Right ventricle myocardium superior (tissue), 1 donor: ENCODE measurements at regions not wholly inside any gene's neighbourhood (a gene's known extent, or its start where the extent isn't known, plus 50 kb on each side); places are given as distances from the start of the nearest gene placed in this dataset.

Experiments used
- ATAC-seq: fragments of 200-7000 bp; cut with Tn5 transposase; one replicate; pipeline ENCODE4 v1.9.1; 2020; ENCODE audit warnings: mild to moderate bottlenecking; ENCODE audit not compliant: poor library complexity
- DNase-seq: peaks from one replicate; pipeline ENCODE4 v3.0.0-alpha.2; 2020
- intact Hi-C: fragments of 100-400 bp; cut with DNase I; formaldehyde crosslinking; loops from one replicate; pipeline ENCODE4 v1.11.2; 2022
- donor health status: DM: no; HTN: yes; CAD: no; lungs with severe emphysema.

DNA sequence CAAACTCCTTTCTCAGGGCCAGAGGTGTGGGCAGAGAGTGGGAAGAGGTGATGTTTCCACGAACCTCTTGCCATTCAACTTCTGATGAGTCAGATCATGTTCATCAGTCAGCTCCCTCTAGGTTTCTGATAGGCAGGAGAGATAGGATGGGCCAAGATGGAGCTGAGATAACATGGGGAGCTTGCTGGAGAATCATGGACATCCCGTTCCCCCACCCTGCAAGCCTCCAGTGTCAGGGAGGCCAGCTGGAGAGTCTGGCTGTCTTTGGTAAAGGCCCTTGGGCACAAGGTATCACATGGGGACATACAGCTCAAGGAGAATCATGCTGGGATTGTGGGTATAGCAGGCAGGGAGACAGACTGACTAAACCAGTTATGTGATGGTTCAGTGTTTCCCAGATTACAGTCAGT, 136.0 kb upstream of the IRX3 start:
- intact Hi-C loops = no loop called here
- DNase-seq (no peak), ATAC-seq (peak; percentile 38)

DNA sequence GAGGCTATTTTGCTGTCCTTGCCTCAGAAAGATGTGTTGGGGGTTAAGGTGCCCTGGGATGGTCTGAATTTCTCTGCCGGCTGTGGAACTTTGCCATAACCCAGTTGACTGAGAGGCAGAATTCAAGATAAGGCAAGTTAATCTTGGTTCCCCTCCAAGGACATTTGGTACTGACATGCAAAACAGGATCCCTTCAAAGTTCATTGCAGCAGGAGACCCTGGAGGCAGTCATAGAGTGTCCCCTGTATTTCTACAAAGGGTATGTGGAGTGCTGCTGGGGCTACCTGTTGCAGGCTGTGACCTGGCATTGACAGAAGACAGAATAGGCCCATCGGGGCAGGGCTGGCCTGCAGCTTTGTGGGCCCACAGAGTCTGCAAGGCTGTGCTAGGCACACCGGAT, 135.6 kb upstream of the IRX3 start:
- peak; percentile 90 for ATAC-seq

DNA sequence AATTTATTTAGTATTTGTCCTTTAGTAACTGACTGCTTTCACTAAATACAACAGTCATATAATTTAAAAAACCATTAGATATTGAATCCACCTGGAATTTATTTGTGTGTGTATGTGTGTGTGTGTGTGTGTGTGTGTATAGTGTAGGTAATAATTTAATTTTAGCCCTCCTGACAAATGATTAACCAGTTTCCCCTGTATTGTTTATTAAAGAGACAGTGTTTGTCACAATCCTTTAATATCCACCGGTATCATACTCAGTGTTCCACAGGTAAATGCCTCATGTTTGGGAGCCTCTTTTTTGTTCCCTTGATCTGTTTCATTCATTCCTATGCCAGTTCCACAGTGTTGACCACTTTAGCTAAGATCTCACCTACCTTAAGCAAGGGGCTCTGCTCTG, 134.6 kb upstream of the IRX3 start:
- DNase-seq (no peak), ATAC-seq (no peak)
- intact Hi-C loops = no loop called here

More for the DNA sequence above, 135.6 kb upstream of the IRX3 start:
- intact Hi-C loops = no loop called here
- no peak for DNase-seq

DNA sequence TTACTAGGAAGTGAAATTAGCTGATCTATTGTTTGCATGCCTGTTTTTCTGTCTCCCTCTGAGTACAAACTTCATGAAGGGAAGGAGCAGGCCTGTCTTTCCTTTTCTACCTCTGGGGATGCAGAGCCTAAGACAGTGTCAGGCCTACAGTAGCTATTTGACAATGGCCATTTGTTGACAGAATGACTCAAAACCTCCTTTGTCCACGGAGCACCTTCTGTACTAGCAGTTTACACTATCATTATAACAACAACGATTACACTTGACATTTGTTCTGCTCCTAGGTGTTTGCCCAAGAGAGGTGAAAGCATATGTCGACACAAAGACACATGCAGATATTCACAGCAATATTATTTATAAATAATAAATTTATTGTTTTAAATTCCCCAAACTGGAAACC, 132.3 kb upstream of the IRX3 start:
- ATAC-seq (no peak), DNase-seq (no peak)
- intact Hi-C loops = loop anchor here (10.0 kb wide), 1 partner anchor 134 kb away; the partner anchor contains the start of gene IRX3

DNA sequence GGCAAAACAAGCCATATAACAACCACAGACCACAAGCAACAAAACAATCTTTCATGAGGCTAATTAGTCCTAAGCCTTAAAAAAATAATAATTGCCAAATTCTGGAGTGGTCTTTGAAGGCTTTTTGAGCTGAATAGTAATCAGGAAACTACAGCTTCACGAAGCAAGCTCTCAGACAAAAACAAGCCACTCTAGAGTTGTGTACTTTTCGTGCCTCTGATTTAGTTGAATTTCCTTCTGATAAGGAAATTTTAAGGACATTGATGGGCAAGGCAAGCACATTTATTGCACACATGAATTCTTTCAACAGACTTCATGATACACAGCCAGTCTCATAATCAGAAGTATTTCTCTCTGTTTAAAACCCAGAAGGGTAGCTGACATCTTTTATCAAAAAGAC, 130.8 kb upstream of the IRX3 start:
- ATAC-seq (no peak), DNase-seq (no peak)
- intact Hi-C loops = loop anchor here (10.0 kb wide), 1 partner anchor 133 kb away; the partner anchor contains the start of gene IRX3

DNA sequence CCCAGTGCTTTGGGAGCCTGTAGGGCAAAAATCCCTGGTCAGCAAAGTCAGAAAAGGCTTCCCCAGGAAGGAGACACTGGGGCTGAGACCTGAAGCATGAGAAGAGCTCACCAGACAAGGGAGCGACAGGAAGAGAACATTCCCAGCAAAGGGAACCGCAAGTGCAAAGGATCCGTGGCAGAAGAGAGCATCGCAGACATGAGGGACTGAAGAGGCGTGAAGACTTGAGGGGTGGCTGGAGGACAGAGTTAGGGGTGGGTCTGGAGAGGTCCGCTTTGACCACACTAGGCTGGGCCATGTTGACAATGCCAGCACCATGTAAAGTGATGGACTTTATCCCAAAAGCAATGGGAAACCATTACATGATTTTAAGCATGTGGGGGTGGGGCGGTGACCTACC, 128.1 kb upstream of the IRX3 start:
- intact Hi-C loops = loop anchor here (10.0 kb wide), 1 partner anchor 130 kb away; the partner anchor contains the start of gene IRX3

DNA sequence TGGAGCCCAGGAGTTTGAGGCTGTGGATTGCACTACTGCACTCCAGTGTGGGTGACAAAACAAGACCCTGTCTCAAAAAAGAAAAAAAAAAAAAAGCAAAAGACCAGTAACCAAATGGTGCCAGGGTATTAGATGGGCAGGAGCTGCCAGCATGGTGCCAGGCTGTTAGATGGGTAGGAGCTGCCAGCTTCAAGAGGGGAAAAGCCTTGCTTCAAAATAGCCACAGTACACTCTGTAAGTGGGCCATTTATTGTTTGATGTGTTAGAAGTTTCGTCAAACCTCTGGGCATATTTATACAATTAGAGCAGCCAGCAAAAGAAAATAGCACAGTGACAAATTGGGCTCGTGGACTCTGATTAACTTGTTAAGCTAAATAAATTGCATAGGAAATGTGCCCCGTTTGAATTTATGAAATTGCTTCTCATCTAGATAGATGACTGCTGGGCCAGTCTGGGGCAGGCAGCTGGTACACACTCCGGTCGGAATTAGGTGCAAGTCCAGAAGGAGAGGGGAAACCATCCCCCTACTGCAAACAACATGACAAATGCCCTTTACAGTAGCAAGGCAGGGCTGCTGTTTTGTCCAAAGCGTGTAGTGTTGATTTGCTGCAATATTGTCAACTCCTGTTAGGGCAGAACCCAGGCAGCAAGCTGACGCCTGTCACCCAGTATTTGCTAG, 126.3 kb upstream of the IRX3 start:
- ATAC-seq = peak; percentile 85
- no peak for DNase-seq
- intact Hi-C loops = loop anchor here (10.0 kb wide), 1 partner anchor 128 kb away; the partner anchor contains the start of gene IRX3

More for the DNA sequence above, 128.1 kb upstream of the IRX3 start:
- no peak for ATAC-seq
- no peak for DNase-seq

DNA sequence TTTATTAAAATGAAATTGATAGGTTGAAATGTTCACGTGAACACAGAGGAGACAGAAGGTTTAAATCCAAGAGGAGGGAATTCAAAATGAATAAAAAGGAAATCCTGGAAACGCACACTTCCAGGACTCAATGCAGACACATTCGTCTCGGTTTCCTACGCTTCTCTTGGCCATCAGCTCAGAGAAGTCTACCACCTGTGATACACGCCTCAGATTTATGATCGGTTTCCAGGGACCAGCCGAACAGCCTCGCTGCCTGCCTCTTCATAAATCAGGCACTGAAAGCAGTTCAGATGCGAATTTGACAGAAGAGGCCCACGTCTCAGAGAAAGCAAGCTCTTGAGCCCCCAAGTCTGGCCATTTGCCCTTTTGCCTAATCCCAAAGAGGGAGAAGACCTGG, 125.5 kb upstream of the IRX3 start:
- intact Hi-C loops = loop anchor here (10.0 kb wide), 1 partner anchor 127 kb away; the partner anchor contains the start of gene IRX3
- DNase-seq (no peak), ATAC-seq (no peak)

DNA sequence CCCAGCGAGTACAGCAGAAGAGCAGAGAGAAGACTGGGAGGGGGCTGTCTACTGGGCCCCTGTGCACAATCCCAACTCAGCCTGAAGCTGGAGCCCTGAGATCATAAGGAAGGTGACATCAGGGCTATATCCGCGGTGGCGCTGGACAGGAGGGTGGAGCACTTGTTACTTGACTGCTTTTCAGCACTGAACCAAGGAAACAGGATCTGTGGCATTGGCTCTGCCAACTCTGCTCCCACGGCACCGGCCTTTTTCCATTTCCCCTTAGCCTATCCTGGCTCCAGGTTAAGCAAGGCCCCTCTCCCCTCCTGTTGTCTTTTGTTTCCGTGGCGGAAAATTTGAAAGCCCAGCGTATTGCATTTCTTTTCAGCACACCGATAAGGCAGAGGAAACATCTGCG, 125.0 kb upstream of the IRX3 start:
- ATAC-seq = peak; percentile 55
- intact Hi-C loops = loop anchor here (10.0 kb wide), 1 partner anchor 127 kb away; the partner anchor contains the start of gene IRX3
- peak; percentile 50 for DNase-seq

DNA sequence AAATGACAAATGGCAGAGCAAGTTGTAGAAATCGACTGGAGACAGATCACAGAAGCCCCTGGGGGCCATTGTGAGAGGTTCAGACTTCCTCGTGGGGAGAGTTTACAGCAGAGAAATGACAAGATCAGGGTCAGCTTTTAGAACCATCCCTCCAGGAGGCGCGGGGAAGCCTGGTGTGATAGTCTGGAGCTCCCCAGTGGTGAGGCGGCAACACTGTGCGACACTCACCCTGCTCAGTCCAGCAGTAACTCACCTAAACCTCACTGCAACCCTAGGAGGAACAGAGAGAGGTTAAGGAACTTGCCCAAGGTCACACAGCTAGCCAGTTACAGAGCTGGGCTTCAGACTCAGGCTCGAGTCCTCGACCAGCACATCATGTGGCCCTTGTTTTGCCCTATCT, 123.4 kb upstream of the IRX3 start:
- DNase-seq = no peak
- ATAC-seq = no peak
- intact Hi-C loops = loop anchor here (10.0 kb wide), 1 partner anchor 125 kb away; the partner anchor contains the start of gene IRX3

DNA sequence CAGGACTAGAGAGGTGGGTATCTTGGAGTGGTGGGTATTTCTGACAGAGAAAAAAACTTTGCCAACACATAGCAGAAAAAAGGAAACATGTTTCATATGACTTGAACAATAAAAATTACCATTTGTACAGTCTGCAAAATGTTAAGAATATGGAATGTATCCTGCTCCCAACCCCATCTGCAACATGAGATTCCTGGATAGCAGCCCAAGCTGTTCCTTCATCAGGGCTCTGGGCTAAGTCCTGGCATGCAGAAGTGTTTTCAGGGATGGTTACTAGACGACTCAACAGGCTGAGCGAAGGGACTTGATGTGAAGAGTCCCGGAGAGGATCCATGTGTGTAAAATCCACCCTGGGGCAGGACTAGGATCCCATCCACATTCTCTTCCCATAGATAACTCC, 121.0 kb upstream of the IRX3 start:
- intact Hi-C loops = no loop called here
- DNase-seq (no peak), ATAC-seq (peak; percentile 46)

DNA sequence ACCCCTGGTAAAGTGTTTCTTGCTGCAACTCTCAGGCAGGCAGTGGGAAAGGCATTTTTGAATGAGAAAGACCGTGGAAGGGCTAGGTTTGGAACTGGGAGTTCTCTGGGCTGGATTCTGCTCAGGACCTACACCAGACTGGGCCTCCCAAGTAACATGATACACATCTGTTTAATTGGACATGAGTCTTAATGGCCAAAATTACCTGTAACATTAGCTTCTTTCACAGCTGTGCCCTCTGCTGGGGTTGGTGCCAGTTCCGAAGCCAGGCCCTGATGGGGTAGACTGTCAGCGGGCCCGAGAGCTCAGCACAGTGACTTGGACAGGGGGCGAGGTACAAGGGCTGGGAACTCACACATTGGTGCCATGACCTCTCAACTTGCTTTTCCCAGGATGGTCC, 118.9 kb upstream of the IRX3 start:
- no peak for DNase-seq
- intact Hi-C loops = no loop called here
- ATAC-seq = no peak

DNA sequence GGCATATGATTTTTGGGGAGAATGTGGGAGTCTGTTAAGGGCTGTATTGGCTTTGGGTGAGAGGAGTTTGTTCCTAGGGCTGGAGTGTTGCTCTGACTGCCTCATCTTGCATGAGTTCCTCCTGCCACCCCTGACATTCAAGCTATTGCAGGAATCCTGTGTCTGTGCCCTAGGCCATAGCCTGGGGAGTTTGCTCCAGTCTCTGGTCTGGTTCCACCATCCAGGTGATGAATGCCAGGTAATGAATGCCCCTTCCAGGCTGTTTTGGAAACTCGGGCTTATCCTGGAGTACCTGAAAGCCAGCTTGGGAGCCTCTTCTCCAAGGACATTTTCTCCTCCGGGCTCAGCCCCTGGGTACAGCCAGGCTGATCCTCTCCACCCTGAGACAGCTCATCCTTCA, 117.0 kb upstream of the IRX3 start:
- intact Hi-C loops = no loop called here
- ATAC-seq (no peak), DNase-seq (no peak)

DNA sequence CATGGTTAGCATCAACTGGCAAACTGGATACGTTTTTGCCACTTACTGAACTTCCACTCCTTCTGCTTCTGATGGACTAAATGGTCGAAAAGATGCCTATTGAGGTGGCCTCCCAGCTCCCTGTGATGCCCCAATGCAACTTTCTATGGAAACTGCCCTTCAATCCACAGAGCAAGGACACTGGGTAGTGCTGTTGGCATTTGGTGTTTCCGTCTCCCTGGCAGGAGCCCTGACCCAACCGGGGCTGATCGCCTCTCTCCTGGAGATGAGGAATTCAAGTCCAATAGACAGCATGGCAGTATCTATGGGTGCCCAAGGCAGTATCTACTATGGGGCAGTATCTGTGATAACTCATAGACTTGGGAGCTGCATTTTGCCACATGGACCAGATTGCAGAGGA, 116.3 kb upstream of the IRX3 start:
- intact Hi-C loops = no loop called here
- ATAC-seq (peak; percentile 49), DNase-seq (no peak)

DNA sequence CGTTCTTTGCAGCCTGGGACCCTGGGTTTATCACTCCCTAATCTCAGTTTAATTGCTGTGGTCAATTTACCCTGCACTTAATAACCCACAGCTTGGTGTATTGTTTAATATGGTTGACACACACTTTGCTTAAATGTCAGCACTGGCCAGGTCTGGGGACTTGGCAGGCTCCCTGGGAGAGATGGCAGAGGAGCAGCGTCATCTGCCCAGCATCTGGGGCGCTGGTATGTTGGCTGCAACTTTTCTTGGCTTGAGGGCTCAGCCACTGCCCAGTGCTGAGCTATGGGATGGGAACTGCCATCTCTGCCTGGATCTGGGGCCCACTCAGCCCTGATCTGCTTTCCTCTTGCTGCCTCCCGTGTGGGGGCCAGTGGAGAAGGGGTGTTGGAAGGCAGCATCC, 115.7 kb upstream of the IRX3 start:
- ATAC-seq = peak; percentile 97
- intact Hi-C loops = no loop called here

DNA sequence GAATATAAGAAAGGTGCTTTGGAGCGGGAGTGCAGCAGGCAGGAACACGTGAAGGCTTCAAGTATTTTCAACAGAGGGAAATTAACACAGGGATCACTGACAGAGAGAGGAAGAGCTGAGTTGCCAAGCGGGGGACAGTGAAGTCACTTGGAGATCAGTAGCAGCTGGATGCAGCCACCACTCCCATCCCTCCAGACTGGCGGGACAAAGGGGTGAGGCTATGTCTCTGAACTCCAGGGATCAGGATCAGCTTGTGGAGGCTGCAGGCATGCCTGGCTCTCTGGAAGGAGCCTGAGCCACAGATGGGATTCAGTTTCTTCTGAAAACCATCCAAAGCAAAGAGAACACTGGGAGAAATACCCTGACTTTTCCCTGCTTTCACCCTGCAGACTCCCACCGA, 113.7 kb upstream of the IRX3 start:
- DNase-seq (no peak), ATAC-seq (no peak)
- intact Hi-C loops = no loop called here

More for the DNA sequence above, 115.7 kb upstream of the IRX3 start:
- peak; percentile 76 for DNase-seq

DNA sequence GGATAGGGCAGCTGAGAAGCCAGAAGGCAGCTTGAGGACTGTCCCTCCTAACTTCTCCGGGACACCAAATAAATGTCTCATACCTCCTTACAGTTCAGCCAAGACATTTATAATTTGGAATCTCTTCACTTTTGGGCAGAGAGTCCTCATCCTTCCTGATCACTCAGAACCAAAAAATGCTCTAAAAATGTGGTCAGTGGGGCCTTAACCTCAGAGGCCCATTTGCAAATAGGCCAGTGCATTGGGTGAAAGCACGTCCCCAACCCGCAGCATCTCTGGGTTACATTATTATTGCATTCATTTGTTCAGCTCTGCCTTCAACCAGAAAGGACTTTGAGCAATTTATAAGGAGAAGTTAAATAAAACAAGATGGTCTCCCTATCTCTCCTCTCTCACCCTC, 112.4 kb upstream of the IRX3 start:
- DNase-seq (no peak), ATAC-seq (no peak)
- intact Hi-C loops = no loop called here

DNA sequence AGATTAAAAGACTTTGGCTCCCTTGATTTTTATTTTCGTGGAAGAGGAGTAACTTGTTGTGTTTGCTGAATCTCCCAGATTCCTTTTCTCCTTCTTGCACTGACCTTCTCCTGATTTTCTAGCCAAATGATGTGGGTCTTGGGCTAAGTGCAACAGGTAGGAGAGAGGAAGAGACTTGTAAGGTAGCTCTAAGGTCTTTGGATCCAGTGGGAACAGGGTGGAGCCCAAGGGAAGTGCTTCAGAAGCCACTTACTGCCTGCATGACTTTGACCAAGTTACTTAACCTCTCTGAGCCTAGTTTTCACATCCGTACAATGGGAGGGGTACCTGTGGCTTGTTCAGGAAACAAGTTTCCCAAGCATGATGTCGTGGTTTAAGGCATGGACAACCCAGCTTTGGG, 111.3 kb upstream of the IRX3 start:
- ATAC-seq (no peak), DNase-seq (no peak)
- intact Hi-C loops = no loop called here

DNA sequence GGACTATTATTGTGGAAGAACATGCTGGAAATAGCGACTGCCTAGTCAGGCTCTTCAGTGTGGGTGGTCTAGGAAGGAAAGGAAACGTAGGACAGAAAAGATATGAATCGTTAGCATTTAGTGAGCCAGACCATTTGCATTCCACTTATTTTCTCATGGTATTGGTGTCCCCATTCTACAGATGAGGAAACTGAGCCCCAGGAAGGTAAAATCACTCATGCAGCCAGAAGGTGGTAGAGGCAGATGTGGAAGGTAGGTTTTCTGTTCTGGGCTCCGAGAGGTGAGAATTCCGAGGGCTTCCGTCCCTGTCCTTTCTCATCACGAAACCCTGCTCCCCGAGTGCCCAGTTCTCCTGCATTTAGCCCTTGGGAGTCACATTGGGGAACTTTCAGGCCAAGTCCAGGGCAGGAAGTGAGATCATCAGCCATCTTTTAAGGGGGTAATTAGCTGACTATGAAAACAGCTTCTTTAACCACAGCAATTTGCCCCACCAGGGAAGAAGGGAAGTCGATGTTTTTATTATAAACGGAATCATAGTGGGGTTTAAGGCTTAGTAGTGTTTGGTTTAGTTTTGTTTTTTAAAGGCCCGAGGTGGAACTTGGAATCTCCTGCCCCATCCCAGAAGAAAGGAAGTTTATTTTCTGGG, 110.7 kb upstream of the IRX3 start:
- intact Hi-C loops = no loop called here
- ATAC-seq (no peak), DNase-seq (no peak)

DNA sequence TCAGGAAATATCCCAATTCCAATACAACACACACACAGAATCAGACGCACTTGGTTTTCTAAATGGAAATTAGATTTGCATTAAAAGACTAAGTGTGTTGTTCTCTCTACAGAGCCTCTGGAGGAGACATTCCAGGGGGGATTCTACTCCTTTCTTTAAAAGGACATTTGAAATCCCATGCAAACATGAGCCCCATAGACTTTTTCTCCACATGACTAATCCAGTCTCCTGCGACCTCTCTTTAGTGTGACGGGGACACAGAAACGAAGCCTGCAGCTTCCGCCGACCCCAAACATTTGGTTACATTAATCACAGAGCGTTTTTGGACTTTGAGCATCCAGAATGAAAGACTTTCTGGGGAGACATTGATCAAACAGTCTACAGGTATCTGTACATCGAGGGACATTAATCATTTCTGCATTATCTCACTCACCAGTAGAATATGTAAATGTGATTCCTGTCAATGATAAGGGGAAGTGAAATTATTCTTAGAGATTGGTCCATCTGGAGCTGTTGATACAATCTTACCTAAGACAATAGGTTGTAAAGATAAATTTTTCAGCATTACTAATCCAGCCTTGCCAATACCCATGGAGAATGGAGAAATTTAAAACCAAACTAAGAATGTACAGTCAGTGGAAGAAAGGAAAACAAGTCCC, 103.4 kb upstream of the IRX3 start:
- no peak for ATAC-seq
- intact Hi-C loops = no loop called here
- DNase-seq = no peak
